ENCODE measurements at regions not wholly inside any gene's neighbourhood (a gene's known extent, or its start where the extent isn't known, plus 50 kb on each side); places are given as distances from the start of the nearest gene placed in this dataset.

GRCh38 chr2:2413525-2413924, 82.5 kb upstream of the MYT1L start:
- TF ChIP-seq CTCF (conservative IDR thresholded peaks at IDR 0.05; ENCODE audit: low read length) (no peak), EZH2phosphoT487 (IDR thresholded peaks at IDR 0.05; ENCODE audit: borderline replicate concordance, low read depth, low read length) (no peak)
